GM12873 (cell line): ENCODE measurements at regions not wholly inside any gene's neighbourhood (a gene's known extent, or its start where the extent isn't known, plus 50 kb on each side); places are given as distances from the start of the nearest gene placed in this dataset.

Experiments used
- TF ChIP-seq, protein P1 (sequence below): IDR thresholded peaks from 2 replicates; pipeline ENCODE4 v1.5.1; 2012; ENCODE audit warnings: low read depth, mild to moderate bottlenecking, moderate library complexity, low read length, control low read depth; ENCODE audit not compliant: insufficient read depth; ENCODE audit errors: missing control alignments

DNA sequence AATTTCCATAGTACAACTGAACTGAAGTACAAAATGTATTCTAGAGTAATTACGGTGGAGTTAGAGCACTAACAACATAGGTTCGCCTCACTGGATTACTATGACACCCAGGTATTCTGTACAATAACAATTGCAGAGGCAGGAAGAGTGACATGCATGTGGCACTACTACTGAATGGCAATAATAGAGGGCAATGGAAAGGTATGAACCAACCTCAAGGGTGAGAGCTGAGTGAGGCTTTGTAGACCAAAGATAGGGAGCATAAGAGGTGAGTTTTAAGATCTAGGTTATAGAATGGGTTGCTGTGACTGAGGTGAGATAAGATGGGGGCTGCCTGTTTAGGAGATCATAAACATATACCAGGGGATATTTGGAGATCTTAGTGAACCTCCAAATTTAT lies 343.1 kb downstream of the PCNX1 start:
- TF ChIP-seq, protein P1, sequence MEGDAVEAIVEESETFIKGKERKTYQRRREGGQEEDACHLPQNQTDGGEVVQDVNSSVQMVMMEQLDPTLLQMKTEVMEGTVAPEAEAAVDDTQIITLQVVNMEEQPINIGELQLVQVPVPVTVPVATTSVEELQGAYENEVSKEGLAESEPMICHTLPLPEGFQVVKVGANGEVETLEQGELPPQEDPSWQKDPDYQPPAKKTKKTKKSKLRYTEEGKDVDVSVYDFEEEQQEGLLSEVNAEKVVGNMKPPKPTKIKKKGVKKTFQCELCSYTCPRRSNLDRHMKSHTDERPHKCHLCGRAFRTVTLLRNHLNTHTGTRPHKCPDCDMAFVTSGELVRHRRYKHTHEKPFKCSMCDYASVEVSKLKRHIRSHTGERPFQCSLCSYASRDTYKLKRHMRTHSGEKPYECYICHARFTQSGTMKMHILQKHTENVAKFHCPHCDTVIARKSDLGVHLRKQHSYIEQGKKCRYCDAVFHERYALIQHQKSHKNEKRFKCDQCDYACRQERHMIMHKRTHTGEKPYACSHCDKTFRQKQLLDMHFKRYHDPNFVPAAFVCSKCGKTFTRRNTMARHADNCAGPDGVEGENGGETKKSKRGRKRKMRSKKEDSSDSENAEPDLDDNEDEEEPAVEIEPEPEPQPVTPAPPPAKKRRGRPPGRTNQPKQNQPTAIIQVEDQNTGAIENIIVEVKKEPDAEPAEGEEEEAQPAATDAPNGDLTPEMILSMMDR: no peak

DNA sequence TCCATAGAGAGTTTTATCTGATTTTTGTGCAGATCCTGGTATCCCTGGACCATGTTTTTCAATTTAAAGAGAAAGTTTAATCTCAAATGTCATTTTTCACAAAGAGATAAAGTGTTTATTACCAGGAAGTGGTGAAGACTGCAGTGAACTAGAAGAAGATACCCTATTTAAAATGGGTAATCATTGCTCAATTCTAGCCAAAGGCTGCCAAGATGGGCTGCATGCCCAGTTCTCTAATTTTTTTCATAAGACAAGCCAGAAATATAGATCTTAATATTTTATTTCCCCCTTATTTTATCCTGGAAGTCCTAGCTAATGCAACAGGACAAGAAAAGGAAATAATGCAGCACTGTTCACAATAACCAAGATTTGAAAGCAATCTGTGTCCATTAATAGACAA lies 343.5 kb downstream of the PCNX1 start:
- TF ChIP-seq, protein P1: no peak

DNA sequence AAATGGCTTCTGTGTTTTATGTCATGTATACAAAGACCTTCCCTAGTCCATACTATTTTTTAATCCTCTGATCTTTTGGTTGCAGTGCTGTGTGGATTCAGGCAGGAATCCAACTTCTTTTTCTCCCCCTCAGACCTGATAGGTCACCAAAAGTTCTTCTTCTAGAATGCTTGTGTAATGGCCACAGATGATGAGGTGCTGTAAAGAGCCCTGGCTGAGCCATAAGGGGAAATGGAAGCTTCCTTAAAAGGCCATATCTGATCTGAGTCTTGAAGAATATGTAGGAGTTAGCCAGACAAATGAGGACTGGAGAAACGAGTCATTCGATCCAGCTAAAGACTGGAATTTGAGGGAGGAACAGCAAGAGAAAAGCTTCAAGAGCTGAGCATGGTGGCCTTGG lies 353.9 kb downstream of the PCNX1 start:
- TF ChIP-seq, protein P1: no peak

DNA sequence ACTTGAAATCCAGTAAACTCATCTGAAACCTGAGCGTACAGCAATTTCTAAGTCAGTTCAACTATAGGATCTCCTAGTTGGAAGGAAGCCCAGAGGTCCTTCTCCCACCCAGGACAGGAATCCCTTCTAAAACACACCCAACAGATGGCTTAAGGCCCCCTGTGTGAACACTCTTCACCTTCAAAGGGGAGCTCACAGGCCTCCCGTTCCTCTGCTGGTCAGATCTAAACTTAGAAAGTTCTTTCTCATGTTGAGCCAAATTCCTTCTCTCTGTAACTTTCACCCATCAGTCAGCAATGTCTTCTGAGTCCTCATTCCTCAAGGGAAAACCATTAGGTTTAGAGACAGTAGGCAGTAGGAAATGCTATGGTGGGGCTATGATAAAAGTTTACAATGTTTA lies 355.2 kb downstream of the PCNX1 start:
- TF ChIP-seq, protein P1: no peak

DNA sequence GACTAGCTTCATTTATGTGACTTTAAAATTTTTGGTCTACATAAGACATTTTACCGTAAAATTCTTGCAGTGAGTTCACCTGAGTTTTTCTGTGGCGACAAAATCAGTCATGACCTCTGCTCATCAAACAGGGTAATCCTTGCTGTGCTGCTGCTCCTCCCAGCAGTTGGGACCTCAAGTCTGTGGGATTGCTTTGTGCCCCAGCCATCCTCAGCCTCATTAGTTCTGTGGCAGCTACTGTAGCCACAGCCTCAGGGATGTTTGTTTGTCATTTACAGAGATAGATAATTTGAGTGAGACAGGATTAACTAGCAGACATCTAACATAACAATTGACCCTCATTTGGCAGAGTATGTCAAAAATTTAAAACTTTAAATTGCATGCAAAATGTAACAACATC lies 357.0 kb downstream of the PCNX1 start:
- TF ChIP-seq, protein P1: no peak

DNA sequence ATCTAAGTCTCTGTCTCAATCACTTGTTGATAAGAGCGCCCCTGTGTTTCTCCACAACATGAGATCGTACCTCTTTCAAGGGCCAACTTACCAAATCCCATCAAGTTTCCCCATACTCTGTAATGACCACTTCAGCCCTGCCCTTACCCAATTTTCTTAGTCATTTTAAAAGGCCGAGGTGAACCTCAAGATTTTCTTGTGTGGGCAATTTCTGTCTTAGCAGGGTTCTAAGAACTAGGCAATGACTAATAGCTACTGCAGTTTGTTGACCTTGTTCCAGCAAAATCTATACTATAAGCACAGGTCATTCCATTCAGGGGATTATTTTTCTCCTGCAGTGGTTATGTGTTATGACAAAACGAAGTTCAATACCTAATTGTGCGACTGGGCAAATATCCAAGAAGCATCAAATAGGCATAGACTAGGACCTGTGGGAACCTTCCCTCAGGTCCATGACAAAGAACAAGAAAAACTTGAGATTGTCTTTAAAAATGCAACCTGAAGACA lies 359.8 kb downstream of the PCNX1 start:
- TF ChIP-seq, protein P1: no peak

DNA sequence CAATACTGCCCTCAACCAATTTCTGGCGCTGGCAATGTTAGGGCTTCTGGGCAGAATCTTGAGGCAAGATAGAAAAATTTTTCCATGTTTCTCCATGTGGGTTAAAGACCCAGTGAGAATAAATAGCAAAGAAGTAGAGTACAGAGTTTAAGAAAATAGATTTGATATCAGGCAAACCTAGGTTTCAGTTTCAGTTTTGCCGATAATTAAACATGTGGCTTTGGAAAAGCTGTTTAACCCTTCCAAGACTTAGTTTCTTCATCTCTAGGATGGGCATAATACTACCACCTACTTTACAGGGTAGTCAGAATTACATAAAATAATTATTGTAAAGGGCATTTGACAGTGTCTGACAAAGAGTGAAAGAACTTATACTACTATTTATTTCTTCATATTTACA lies 360.4 kb downstream of the PCNX1 start:
- TF ChIP-seq, protein P1: no peak
